Adrenal gland (tissue), 9 donors: ENCODE measurements at regions not wholly inside any gene's neighbourhood (a gene's known extent, or its start where the extent isn't known, plus 50 kb on each side); places are given as distances from the start of the nearest gene placed in this dataset.

Experiments
- DNase-seq, 7 donors: peaks; one replicate each; pipeline ENCODE4 v3.0.0-alpha.2; 2019 to 2020
- H3K27ac ChIP-seq, 5 donors: fragments of 200-600 bp; sonication (generic) in 4 of 5; 1 replicate in 3 of 5; 2 replicates in 2 of 5; pipeline versions ENCODE4 v1.5.1 to v1.8.0; 2016 to 2020; ENCODE audit warnings: mild to moderate bottlenecking in 1 of 5
- H3K27me3 ChIP-seq: fragments of 200-600 bp; 2 replicates; pipeline ENCODE4 v1.8.0; 2021
- H3K36me3 ChIP-seq, 2 donors: fragments of 200-600 bp; replicated peaks in 1 of 2; 1 replicate in 1 of 2; 2 replicates in 1 of 2; pipeline versions ENCODE4 v1.5.1 to v1.8.0; 2018 to 2022
- H3K4me1 ChIP-seq, 2 donors: fragments of 200-600 bp; replicated peaks in 1 of 2; 1 replicate in 1 of 2; 2 replicates in 1 of 2; pipeline versions ENCODE4 v1.5.1 to v1.8.0; 2018 to 2021
- H3K4me3 ChIP-seq, 4 donors: fragments of 200-600 bp; sonication (generic) in 3 of 4; one replicate each; pipeline ENCODE4 v1.5.1; 2016 to 2018
- H3K9me3 ChIP-seq, 3 donors: fragments of 200-600 bp; sonication (generic) in 1 of 3; replicated peaks in 1 of 3; 1 replicate in 2 of 3; 2 replicates in 1 of 3; pipeline versions ENCODE4 v1.5.1 to v1.8.0; 2016 to 2021
- CTCF ChIP-seq, 6 experiments: fragments of 450-650 bp in 4 of 6; fragments of 200-600 bp in 2 of 6; sonication (generic) in 1 of 6; IDR thresholded peaks; 1 replicate in 5 of 6; 2 replicates in 1 of 6; pipeline versions ENCODE4 v1.5.1 to v1.8.0; 2016 to 2021; ENCODE audit warnings: antibody characterized with exemption in 6 of 6, mild to moderate bottlenecking in 2 of 6, moderate library complexity in 1 of 6
- POLR2A ChIP-seq, 2 donors: fragments of 450-650 bp; IDR thresholded peaks; one replicate each; pipeline ENCODE4 v1.6.1; 2017; ENCODE audit warnings: antibody characterized with exemption in 2 of 2, mild to moderate bottlenecking in 2 of 2, moderate library complexity in 1 of 2
- WGBS, 4 donors: extraction: QIAGEN DNeasy Blood & Tissue Kit in 2 of 4; methylation state at CpG; one replicate each; pipeline versions ENCODE4 v1.1.5 to v1.1.7; 2013 to 2017; 5-methylcytosine and 5-hydroxymethylcytosine counted together
- intact Hi-C, 2 donors: fragments of 100-400 bp; cut with DNase I; formaldehyde crosslinking; loops; one replicate each; pipeline versions ENCODE4 v1.14.1 to v1.15.0; 2022 to 2023
- donor health status: healthy with polysubstance abuse.
- donor health status: Bipolar disorder and iron deficiency.
- donor health status: DM: yes; HTN: yes; CAD: no.
- donor health status: DM: no; HTN: no; CAD: no.
- donor health status: DM: no; HTN: no; CAD: no.

GRCh38 chr5:96026406-96027041 is 64.9 kb upstream of the ELL2 start:
- TF ChIP-seq CTCF (IDR thresholded peaks at IDR 0.05) (no peak), POLR2A (IDR thresholded peaks at IDR 0.05) (no peak)
- intact Hi-C loops, result no loop called here
- no peak overlapping the region for H3K27ac ChIP-seq

GRCh38 chr5:96024683-96025475 is 63.2 kb upstream of the ELL2 start:
- no peaks in the 10 kb centered on the region for H3K36me3 ChIP-seq
- no peak for DNase-seq
- H3K4me1 ChIP-seq, result peaks cover 7 to 12% of the 10 kb centered on the region in 2 donors
- TF ChIP-seq CTCF (IDR thresholded peaks at IDR 0.05), result no peak
- TF ChIP-seq POLR2A (IDR thresholded peaks at IDR 0.05), result no peak
- WGBS, 4 donors, result 75 to 83% (median 80%) methylated on average over 6 of the region's 6 CpGs
- H3K27ac ChIP-seq, result no peak overlapping the region
- no peaks in the 10 kb centered on the region for H3K9me3 ChIP-seq
- intact Hi-C loops, result no loop called here
- no peak overlapping the region for H3K4me3 ChIP-seq
- no peaks in the 10 kb centered on the region for H3K27me3 ChIP-seq

More at GRCh38 chr5:96026406-96027041, 64.9 kb upstream of the ELL2 start:
- no peak for DNase-seq
- 70 to 83% (median 80%) methylated on average over 2 of the region's 2 CpGs for WGBS, 4 donors
- H3K9me3 ChIP-seq, result no peaks in the 10 kb centered on the region
- H3K4me3 ChIP-seq, result no peak overlapping the region
- no peaks in the 10 kb centered on the region for H3K27me3 ChIP-seq
- peaks cover 7 to 12% of the 10 kb centered on the region in 2 donors for H3K4me1 ChIP-seq
- H3K36me3 ChIP-seq, result no peaks in the 10 kb centered on the region

GRCh38 chr5:96023518-96023917 is 61.9 kb upstream of the ELL2 start:
- H3K4me3 ChIP-seq, result no peak overlapping the region
- TF ChIP-seq CTCF (IDR thresholded peaks at IDR 0.05) (no peak), POLR2A (IDR thresholded peaks at IDR 0.05) (no peak)
- H3K36me3 ChIP-seq, result no peaks in the 10 kb centered on the region
- intact Hi-C loops, result no loop called here
- no peaks in the 10 kb centered on the region for H3K27me3 ChIP-seq
- DNase-seq, result no peak
- peaks cover 7 to 12% of the 10 kb centered on the region in 2 donors for H3K4me1 ChIP-seq
- 43 to 57% (median 47%) methylated on average over 2 of the region's 2 CpGs for WGBS, 4 donors
- H3K9me3 ChIP-seq, result no peaks in the 10 kb centered on the region
- peak overlapping the region in 3 of 5 donors; percentile 2 to 9 (median 4) for H3K27ac ChIP-seq

GRCh38 chr5:96022971-96023370 is 61.3 kb upstream of the ELL2 start:
- H3K9me3 ChIP-seq, result no peaks in the 10 kb centered on the region
- H3K27me3 ChIP-seq, result no peaks in the 10 kb centered on the region
- H3K27ac ChIP-seq, result peak overlapping the region in 3 of 5 donors; percentile 2 to 9 (median 4)
- no peak overlapping the region for H3K4me3 ChIP-seq
- 92 to 100% (median 93%) methylated on average over 1 of the region's 1 CpG for WGBS, 4 donors
- no peak for DNase-seq
- H3K4me1 ChIP-seq, result peaks cover 7 to 12% of the 10 kb centered on the region in 2 donors
- intact Hi-C loops, result no loop called here
- no peaks in the 10 kb centered on the region for H3K36me3 ChIP-seq
- TF ChIP-seq POLR2A (IDR thresholded peaks at IDR 0.05), result no peak
- TF ChIP-seq CTCF (IDR thresholded peaks at IDR 0.05), result no peak
